ENCODE measurements at regions not wholly inside any gene's neighbourhood (a gene's known extent, or its start where the extent isn't known, plus 50 kb on each side); places are given as distances from the start of the nearest gene placed in this dataset.

DNA sequence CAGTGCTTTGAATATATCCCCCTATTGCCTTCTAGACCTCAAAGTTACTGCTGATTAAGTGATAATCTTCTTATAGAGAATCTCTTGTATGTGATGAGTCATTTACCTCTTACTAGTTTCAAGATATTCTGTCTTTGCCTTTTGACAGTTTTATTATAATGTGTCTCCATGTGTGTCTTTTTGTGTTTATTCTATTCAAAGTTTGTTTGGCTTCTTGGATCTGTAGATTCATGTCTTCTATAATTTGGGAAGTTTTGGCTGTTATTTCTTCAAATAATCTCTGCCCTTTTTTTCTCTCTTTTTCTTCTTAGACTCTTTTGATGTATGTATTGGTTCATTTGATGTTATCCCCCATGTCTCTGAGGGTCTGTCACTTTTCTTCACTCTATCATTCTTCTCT, 915.7 kb upstream of the GRIA3 start:
- DNase-seq (no peak), ATAC-seq (ENCODE audit: insufficient read depth, low read depth) (no peak)
- Histone ChIP-seq H3K4me2 (ENCODE audit: insufficient read depth, low read length) (no peak overlapping the region), H3K4me1 (ENCODE audit: insufficient read depth, low read length) (no peaks in the 10 kb centered on the region), H3K9me3 (ENCODE audit: insufficient read depth, low read length, severe bottlenecking) (no peaks in the 10 kb centered on the region), H3K9ac (ENCODE audit: low read depth, low read length) (no peak overlapping the region), H3K79me2 (ENCODE audit: insufficient read depth, low read length) (no peaks in the 10 kb centered on the region), H2AFZ (ENCODE audit: low read depth, low read length) (no peak overlapping the region), H3K27me3 (ENCODE audit: insufficient read depth, low read length, poor library complexity) (no peaks in the 10 kb centered on the region), H3K27ac (ENCODE audit: low read length) (no peak overlapping the region), H3K4me3 (ENCODE audit: low read depth in 1 of 2, low read length in 2 of 2) (no peak overlapping the region), H3K36me3 (ENCODE audit: insufficient read depth, low read length) (no peaks in the 10 kb centered on the region), H4K20me1 (ENCODE audit: insufficient read depth, low read length) (no peaks in the 10 kb centered on the region)
- TF ChIP-seq CTCF (IDR thresholded peaks at IDR 0.05; ENCODE audit: borderline replicate concordance, extremely low read depth, low read length, poor library complexity, severe bottlenecking): no peak
- TF ChIP-seq EZH2 (IDR thresholded peaks at IDR 0.05; ENCODE audit: borderline replicate concordance, low read depth, low read length, severe bottlenecking): no peak

DNA sequence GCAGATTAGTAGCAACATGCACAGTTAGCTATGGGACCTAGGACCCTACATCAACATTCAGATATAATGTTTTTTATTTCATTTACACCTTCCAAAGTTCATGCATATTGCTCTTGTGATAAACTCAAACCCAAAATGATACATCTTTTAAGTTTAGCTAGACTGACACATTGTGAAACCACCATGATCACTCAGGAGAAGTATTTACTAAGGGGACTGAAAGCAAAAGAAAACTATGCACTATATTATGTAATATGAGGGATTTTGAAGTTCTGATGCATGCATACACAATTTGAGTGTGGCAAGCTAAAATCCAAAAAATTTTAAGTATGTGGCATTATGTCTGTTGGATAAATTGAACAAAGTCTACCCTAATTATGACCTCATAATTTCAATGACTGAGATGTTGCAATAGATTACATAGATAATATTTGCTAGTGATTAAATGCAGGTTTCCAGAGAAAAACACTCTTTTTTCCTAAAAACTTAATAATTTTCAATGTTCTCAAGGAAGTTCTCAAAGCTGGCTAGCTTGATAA, 914.8 kb upstream of the GRIA3 start:
- no peaks in the 10 kb centered on the region for H3K4me1 ChIP-seq (ENCODE audit: insufficient read depth, low read length)
- no peak overlapping the region for H3K27ac ChIP-seq (ENCODE audit: low read length)
- no peaks in the 10 kb centered on the region for H4K20me1 ChIP-seq (ENCODE audit: insufficient read depth, low read length)
- ATAC-seq (ENCODE audit: insufficient read depth, low read depth) (no peak), DNase-seq (no peak)
- no peaks in the 10 kb centered on the region for H3K36me3 ChIP-seq (ENCODE audit: insufficient read depth, low read length)
- no peak overlapping the region for H3K4me3 ChIP-seq (ENCODE audit: low read depth in 1 of 2, low read length in 2 of 2)
- no peak for TF ChIP-seq CTCF (IDR thresholded peaks at IDR 0.05; ENCODE audit: borderline replicate concordance, extremely low read depth, low read length, poor library complexity, severe bottlenecking)
- TF ChIP-seq EZH2 (IDR thresholded peaks at IDR 0.05; ENCODE audit: borderline replicate concordance, low read depth, low read length, severe bottlenecking): no peak
- no peak overlapping the region for H3K9ac ChIP-seq (ENCODE audit: low read depth, low read length)
- no peaks in the 10 kb centered on the region for H3K27me3 ChIP-seq (ENCODE audit: insufficient read depth, low read length, poor library complexity)
- no peak overlapping the region for H3K4me2 ChIP-seq (ENCODE audit: insufficient read depth, low read length)
- no peak overlapping the region for H2AFZ ChIP-seq (ENCODE audit: low read depth, low read length)
- no peaks in the 10 kb centered on the region for H3K9me3 ChIP-seq (ENCODE audit: insufficient read depth, low read length, severe bottlenecking)
- H3K79me2 ChIP-seq (ENCODE audit: insufficient read depth, low read length): no peaks in the 10 kb centered on the region

- H3K27ac ChIP-seq (ENCODE audit: low read length): no peak overlapping the region
- TF ChIP-seq CTCF (IDR thresholded peaks at IDR 0.05; ENCODE audit: borderline replicate concordance, extremely low read depth, low read length, poor library complexity, severe bottlenecking): no peak
- no peak for TF ChIP-seq EZH2 (IDR thresholded peaks at IDR 0.05; ENCODE audit: borderline replicate concordance, low read depth, low read length, severe bottlenecking)
- H3K36me3 ChIP-seq (ENCODE audit: insufficient read depth, low read length): no peaks in the 10 kb centered on the region
- ATAC-seq (ENCODE audit: insufficient read depth, low read depth) (no peak), DNase-seq (no peak)
- H3K9ac ChIP-seq (ENCODE audit: low read depth, low read length): no peak overlapping the region
- H3K9me3 ChIP-seq (ENCODE audit: insufficient read depth, low read length, severe bottlenecking): no peaks in the 10 kb centered on the region
- H3K4me2 ChIP-seq (ENCODE audit: insufficient read depth, low read length): no peak overlapping the region
- no peak overlapping the region for H3K4me3 ChIP-seq (ENCODE audit: low read depth in 1 of 2, low read length in 2 of 2)
- no peaks in the 10 kb centered on the region for H3K27me3 ChIP-seq (ENCODE audit: insufficient read depth, low read length, poor library complexity)
- H4K20me1 ChIP-seq (ENCODE audit: insufficient read depth, low read length): no peaks in the 10 kb centered on the region
- H3K79me2 ChIP-seq (ENCODE audit: insufficient read depth, low read length): no peaks in the 10 kb centered on the region
- no peak overlapping the region for H2AFZ ChIP-seq (ENCODE audit: low read depth, low read length)
- no peaks in the 10 kb centered on the region for H3K4me1 ChIP-seq (ENCODE audit: insufficient read depth, low read length)
Measured at GRCh38 chrX:122270809-122271494, 913.1 kb upstream of the GRIA3 start.

Data from DND-41 (cell line).